Ovary (tissue), 3 donors: ENCODE measurements at regions not wholly inside any gene's neighbourhood (a gene's known extent, or its start where the extent isn't known, plus 50 kb on each side); places are given as distances from the start of the nearest gene placed in this dataset.

Experiments used
- EP300 ChIP-seq: sonication (generic); formaldehyde crosslinking; IDR thresholded peaks from one replicate; pipeline ENCODE4 v1.6.1; 2017; ENCODE audit warnings: antibody characterized with exemption
- POLR2A ChIP-seq: fragments of 450-650 bp; IDR thresholded peaks from one replicate; pipeline ENCODE4 v1.6.1; 2017; ENCODE audit warnings: antibody characterized with exemption, mild to moderate bottlenecking, moderate library complexity
- TF ChIP-seq, protein P1 (sequence below), 3 donors: fragments of 450-650 bp in 2 of 3; fragments of 200-600 bp in 1 of 3; IDR thresholded peaks; one replicate each; pipeline versions ENCODE4 v1.5.1 to v1.8.0; 2016 to 2022; ENCODE audit warnings: antibody characterized with exemption in 3 of 3, mild to moderate bottlenecking in 1 of 3
- donor health status: DM: no; HTN: no; CAD: no.

DNA sequence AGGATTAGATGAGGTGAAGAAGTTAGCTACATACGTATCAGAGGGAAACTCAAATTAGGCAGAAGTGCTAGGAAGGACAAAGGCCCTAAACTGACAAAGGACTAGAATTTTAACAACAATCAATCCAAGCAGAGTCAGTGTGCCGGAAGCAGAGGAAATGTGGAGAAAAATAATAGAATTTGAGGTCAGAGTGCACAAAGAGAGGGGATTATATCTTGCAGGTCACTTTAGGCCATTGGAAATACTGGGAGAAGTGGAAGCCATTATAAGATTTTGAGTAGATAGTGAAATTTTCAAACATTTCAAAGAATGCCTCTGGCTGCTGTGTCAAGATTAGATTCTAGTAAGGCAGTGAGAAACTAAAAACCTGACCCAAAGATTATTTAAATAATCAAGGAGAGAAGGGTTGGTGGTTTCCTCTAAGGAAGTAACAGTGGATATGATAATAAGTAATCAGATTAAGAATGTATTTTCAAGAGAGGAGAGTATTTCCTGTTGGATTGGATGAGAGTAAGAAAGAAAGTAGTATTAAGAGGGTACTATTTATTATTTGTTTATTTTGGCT is 889.2 kb upstream of the NCAM2 start:
- TF ChIP-seq, protein P1, sequence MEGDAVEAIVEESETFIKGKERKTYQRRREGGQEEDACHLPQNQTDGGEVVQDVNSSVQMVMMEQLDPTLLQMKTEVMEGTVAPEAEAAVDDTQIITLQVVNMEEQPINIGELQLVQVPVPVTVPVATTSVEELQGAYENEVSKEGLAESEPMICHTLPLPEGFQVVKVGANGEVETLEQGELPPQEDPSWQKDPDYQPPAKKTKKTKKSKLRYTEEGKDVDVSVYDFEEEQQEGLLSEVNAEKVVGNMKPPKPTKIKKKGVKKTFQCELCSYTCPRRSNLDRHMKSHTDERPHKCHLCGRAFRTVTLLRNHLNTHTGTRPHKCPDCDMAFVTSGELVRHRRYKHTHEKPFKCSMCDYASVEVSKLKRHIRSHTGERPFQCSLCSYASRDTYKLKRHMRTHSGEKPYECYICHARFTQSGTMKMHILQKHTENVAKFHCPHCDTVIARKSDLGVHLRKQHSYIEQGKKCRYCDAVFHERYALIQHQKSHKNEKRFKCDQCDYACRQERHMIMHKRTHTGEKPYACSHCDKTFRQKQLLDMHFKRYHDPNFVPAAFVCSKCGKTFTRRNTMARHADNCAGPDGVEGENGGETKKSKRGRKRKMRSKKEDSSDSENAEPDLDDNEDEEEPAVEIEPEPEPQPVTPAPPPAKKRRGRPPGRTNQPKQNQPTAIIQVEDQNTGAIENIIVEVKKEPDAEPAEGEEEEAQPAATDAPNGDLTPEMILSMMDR (IDR thresholded peaks at IDR 0.05) = no peak
- TF ChIP-seq EP300 (no peak), POLR2A (no peak)
